ENCODE measurements at regions not wholly inside any gene's neighbourhood (a gene's known extent, or its start where the extent isn't known, plus 50 kb on each side); places are given as distances from the start of the nearest gene placed in this dataset.

GRCh38 chr12:42683933-42684801 is 94.6 kb upstream of the PRICKLE1 start:
- H3K27ac ChIP-seq, result no peak overlapping the region
- H3K27me3 ChIP-seq, result no peaks in the 10 kb centered on the region
- H3K36me3 ChIP-seq, result no peaks in the 10 kb centered on the region
- H3K4me1 ChIP-seq, result no peaks in the 10 kb centered on the region
- no peaks in the 10 kb centered on the region for H3K9me3 ChIP-seq
- TF ChIP-seq, protein P1, sequence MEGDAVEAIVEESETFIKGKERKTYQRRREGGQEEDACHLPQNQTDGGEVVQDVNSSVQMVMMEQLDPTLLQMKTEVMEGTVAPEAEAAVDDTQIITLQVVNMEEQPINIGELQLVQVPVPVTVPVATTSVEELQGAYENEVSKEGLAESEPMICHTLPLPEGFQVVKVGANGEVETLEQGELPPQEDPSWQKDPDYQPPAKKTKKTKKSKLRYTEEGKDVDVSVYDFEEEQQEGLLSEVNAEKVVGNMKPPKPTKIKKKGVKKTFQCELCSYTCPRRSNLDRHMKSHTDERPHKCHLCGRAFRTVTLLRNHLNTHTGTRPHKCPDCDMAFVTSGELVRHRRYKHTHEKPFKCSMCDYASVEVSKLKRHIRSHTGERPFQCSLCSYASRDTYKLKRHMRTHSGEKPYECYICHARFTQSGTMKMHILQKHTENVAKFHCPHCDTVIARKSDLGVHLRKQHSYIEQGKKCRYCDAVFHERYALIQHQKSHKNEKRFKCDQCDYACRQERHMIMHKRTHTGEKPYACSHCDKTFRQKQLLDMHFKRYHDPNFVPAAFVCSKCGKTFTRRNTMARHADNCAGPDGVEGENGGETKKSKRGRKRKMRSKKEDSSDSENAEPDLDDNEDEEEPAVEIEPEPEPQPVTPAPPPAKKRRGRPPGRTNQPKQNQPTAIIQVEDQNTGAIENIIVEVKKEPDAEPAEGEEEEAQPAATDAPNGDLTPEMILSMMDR (IDR thresholded peaks at IDR 0.05), result no peak
- no peak for TF ChIP-seq POLR2A (IDR thresholded peaks at IDR 0.05)
- no peak overlapping the region for H3K4me3 ChIP-seq
- DNase-seq, result no peak

DNA sequence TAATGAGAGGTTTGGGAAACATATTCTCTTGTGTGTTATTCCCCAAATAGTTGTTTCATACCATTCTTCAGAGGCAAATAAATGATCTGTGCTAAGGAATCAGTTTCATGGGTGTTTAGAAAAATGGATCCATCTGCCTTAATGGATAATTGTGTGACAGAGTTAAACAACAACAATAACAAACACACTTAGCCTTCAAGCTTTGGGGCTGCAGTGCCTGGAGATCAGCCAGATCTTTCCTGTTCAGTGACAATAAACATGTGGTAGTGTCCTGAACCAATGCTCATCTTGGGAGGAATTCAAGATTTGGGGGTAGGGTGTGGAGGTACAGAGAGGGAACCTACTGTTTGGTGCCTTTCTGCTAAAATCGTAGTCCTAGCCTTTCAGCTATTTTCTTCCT is 93.7 kb upstream of the PRICKLE1 start:
- Histone ChIP-seq H3K4me3 (no peak overlapping the region), H3K9me3 (no peaks in the 10 kb centered on the region), H3K27ac (no peak overlapping the region), H3K4me1 (no peaks in the 10 kb centered on the region), H3K36me3 (no peaks in the 10 kb centered on the region), H3K27me3 (no peaks in the 10 kb centered on the region)
- DNase-seq, result no peak
- TF ChIP-seq, protein P1 (IDR thresholded peaks at IDR 0.05), result no peak
- no peak for TF ChIP-seq POLR2A (IDR thresholded peaks at IDR 0.05)

GRCh38 chr12:42679466-42679865 is 89.9 kb upstream of the PRICKLE1 start:
- no peak overlapping the region for H3K4me3 ChIP-seq
- no peak overlapping the region for H3K27ac ChIP-seq
- no peak for DNase-seq
- no peaks in the 10 kb centered on the region for H3K36me3 ChIP-seq
- TF ChIP-seq POLR2A (IDR thresholded peaks at IDR 0.05), result no peak
- TF ChIP-seq, protein P1 (IDR thresholded peaks at IDR 0.05), result no peak
- no peaks in the 10 kb centered on the region for H3K27me3 ChIP-seq
- no peaks in the 10 kb centered on the region for H3K4me1 ChIP-seq
- no peaks in the 10 kb centered on the region for H3K9me3 ChIP-seq

DNA sequence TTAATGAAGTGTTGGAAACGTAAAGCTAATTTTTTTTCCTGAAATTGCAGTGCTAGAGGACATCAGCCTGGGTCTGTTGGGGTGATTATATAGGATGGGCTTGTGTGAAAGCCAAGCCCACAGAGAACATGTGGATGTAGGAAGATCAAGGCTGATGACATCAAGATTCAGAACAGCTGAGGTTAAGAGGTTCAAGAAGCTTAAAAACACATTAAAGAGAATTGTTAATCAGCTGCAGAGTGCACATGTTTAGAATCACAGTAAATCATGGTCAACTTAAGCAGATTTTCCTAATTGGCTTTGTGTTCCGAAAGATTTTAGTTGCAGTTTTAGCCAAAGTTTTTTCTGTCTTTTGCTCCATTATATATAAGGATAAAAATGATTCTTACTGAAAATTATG is 87.9 kb upstream of the PRICKLE1 start:
- Histone ChIP-seq H3K27ac (no peak overlapping the region), H3K9me3 (no peaks in the 10 kb centered on the region), H3K4me3 (no peak overlapping the region), H3K4me1 (no peaks in the 10 kb centered on the region), H3K36me3 (no peaks in the 10 kb centered on the region), H3K27me3 (no peaks in the 10 kb centered on the region)
- no peak for DNase-seq
- TF ChIP-seq, protein P1 (IDR thresholded peaks at IDR 0.05), result no peak
- no peak for TF ChIP-seq POLR2A (IDR thresholded peaks at IDR 0.05)

- TF ChIP-seq, protein P1 (IDR thresholded peaks at IDR 0.05), result no peak
- TF ChIP-seq POLR2A (IDR thresholded peaks at IDR 0.05), result no peak
- H3K4me1 ChIP-seq, result no peaks in the 10 kb centered on the region
These were observed 84.0 kb upstream of the PRICKLE1 start for GRCh38 chr12:42673535-42673934.

More at GRCh38 chr12:42673535-42673934, 84.0 kb upstream of the PRICKLE1 start:
- Histone ChIP-seq H3K36me3 (no peaks in the 10 kb centered on the region), H3K9me3 (no peaks in the 10 kb centered on the region), H3K27me3 (no peaks in the 10 kb centered on the region), H3K4me3 (no peak overlapping the region), H3K27ac (no peak overlapping the region)
- DNase-seq, result no peak

Data from Peyer's patch (tissue), 4 donors.